C4-2B (cell line): ENCODE measurements at regions not wholly inside any gene's neighbourhood (a gene's known extent, or its start where the extent isn't known, plus 50 kb on each side); places are given as distances from the start of the nearest gene placed in this dataset.
"Not testable (repeated sequence)": the region's sequence is repeated elsewhere in the genome, so short reads cannot be mapped to it uniquely, and the experiment has no call there.

Experiments used
- H3K27ac ChIP-seq: fragments of 450-650 bp; 2 replicates; pipeline ENCODE4 v1.5.1; 2017
- ZFX ChIP-seq: fragments of 450-650 bp; IDR thresholded peaks from 2 replicates; pipeline ENCODE4 v1.6.1; 2017
- TF ChIP-seq, protein P1 (sequence below): fragments of 450-650 bp; conservative IDR thresholded peaks from 2 replicates; pipeline ENCODE4 v1.5.1; 2017; ENCODE audit warnings: mild to moderate bottlenecking

DNA sequence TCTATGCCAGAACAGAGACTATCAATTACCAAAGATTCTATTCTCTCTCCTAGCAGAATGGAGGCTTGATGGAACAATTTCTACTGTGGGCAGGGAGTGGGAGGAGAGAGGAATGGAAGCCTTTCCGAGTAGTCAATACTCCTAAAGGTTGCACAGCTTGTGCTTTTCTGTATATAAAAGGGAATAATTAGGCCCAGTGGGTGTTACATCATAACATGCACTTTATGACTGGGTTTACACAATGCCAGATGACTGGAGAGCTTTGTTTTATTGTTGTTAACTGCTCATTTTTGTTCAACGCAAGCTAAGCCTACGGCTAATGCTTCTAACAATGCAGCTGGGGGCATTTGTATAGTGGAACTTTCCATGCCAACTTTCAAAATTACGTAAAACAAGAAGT, 2237.9 kb upstream of the RAG2 start:
- H3K27ac ChIP-seq = no peak overlapping the region
- TF ChIP-seq ZFX = no peak
- TF ChIP-seq, protein P1, sequence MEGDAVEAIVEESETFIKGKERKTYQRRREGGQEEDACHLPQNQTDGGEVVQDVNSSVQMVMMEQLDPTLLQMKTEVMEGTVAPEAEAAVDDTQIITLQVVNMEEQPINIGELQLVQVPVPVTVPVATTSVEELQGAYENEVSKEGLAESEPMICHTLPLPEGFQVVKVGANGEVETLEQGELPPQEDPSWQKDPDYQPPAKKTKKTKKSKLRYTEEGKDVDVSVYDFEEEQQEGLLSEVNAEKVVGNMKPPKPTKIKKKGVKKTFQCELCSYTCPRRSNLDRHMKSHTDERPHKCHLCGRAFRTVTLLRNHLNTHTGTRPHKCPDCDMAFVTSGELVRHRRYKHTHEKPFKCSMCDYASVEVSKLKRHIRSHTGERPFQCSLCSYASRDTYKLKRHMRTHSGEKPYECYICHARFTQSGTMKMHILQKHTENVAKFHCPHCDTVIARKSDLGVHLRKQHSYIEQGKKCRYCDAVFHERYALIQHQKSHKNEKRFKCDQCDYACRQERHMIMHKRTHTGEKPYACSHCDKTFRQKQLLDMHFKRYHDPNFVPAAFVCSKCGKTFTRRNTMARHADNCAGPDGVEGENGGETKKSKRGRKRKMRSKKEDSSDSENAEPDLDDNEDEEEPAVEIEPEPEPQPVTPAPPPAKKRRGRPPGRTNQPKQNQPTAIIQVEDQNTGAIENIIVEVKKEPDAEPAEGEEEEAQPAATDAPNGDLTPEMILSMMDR = no peak

DNA sequence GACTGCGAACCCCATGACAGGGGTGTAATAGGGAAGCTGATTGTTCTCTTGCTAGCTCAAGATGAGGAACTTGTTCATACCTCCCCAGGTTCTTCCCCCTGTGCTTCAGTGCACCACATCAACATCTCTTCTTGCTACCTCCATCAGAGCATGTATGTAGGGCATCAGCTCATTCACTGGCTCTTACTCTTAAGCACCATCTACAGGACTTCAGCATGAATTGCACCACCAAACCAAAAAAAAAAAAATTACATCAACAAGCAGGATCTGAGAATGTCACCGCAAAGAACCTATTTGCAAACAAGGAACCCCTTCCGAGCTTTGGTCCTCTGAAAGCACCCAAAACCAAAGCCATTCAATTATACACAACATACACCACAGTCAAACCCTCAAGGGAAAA, 2226.5 kb upstream of the RAG2 start:
- H3K27ac ChIP-seq = no peak overlapping the region
- no peak for TF ChIP-seq ZFX
- TF ChIP-seq, protein P1 = peak; percentile 74

DNA sequence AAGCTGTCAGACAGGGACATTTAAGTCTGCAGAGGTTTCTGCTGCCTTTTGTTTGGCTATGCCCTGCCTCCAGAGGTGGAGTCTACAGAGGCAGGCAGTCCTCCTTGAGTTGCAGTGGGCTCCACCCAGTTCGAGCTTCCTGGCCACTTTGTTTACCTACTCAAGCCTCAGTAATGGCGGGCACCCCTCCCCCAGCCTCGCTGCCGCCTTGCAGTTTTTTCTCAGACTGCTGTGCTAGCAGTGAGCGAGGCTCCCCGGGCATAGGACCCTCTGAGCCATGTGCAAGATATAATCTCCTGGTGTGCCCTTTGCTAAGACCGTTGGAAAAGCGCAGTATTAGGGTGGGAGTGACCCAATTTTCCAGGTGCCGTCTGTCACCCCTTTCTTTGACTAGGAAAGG, 2223.8 kb upstream of the RAG2 start:
- H3K27ac ChIP-seq = not testable (repeated sequence)

DNA sequence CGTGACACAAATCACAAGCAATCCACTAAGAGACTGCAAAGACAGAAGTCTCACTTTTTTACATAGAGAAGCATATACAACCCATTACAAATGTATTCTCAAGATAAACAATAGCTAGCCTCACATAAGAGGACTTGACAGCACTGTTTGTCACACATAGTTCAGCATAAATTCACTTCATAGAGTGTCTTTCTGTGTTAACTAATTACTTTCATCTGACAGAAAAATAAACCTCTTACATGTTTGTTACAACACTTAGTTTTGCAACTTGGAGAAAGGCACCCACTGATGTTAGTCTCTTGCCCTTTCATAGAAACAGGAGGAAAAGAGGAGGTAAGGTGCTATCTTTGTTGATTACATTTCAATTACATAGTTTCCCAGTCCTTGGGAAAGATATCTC, 2221.9 kb upstream of the RAG2 start:
- H3K27ac ChIP-seq = no peak overlapping the region
- TF ChIP-seq, protein P1 = no peak
- TF ChIP-seq ZFX = no peak

DNA sequence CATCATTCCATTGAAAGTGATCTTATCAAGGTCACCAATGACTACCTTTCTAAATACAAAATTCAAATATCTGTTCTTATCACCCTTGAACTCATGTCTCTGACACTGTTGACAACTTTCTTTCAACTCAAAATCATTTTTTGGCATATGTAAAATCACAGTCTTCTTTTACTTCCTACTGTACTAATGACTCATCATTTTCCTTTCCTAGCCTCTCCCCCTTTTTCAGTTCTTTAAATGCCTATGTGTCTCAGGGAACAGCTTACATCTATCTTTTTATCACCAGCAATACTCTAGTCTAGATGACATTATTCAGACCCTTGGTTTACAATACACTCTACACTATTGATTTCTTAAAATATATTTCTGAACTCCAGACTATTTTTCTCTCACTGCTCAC, 2220.7 kb upstream of the RAG2 start:
- TF ChIP-seq, protein P1 = no peak
- no peak for TF ChIP-seq ZFX
- no peak overlapping the region for H3K27ac ChIP-seq

DNA sequence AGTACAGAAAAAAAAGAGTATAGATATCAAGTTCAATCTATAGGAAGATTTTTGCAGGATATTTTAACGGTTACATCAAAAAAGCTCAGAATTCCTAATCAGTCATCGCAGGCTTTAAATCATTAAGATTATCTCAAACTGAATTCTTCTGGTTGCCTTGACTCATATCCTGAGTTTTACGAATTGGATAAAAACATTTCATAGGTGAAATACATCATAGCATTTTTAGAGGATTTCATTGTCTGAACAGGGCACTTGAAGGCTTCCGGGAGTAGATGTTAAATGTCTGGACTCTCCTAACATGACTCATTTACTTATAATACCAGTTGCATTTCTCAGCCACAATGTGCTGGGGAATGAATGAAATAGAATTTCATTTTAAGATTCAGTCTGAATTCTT, 2216.6 kb upstream of the RAG2 start:
- TF ChIP-seq, protein P1 = no peak
- TF ChIP-seq ZFX = no peak
- no peak overlapping the region for H3K27ac ChIP-seq

DNA sequence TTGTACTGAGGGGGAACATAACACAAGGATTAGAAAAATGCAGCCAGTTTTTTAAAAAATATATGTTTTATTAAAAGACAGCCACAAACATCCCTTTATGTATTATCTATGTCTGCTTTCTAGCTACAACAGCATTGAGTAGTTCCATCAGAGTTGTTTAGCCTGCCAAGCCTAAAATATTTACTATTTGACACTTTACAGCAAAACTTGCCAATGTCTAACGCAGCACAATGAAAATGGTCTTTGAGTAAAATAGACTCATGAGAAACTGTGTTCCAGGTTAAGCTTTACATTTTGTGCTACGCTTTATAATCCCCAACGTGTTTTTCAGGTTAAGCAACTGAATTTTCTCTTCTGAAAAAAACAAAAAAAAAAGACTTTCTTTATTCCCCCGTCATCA, 2211.5 kb upstream of the RAG2 start:
- TF ChIP-seq ZFX = no peak
- TF ChIP-seq, protein P1 = no peak
- H3K27ac ChIP-seq = no peak overlapping the region

DNA sequence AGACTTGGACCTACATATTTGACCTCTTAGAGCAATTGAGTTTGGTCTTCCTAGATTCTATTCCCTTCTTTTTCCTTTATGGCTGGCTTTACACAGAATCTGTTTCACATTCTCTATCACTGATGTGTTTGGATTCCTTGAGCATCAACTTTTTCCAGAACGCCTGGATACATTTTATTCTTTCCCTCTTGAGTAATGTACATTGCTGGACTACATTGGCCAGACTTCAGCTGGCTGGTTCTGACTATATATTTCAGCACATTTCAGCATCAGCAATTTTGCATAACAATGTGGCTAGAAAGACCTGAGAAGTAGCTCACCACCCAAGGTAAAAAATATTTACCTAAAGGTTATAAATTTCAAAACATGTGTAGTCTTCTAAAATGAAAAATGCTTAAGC, 2198.2 kb upstream of the RAG2 start:
- H3K27ac ChIP-seq = no peak overlapping the region
- no peak for TF ChIP-seq ZFX
- TF ChIP-seq, protein P1 = no peak
